ENCODE measurements at regions not wholly inside any gene's neighbourhood (a gene's known extent, or its start where the extent isn't known, plus 50 kb on each side); places are given as distances from the start of the nearest gene placed in this dataset.

DNA sequence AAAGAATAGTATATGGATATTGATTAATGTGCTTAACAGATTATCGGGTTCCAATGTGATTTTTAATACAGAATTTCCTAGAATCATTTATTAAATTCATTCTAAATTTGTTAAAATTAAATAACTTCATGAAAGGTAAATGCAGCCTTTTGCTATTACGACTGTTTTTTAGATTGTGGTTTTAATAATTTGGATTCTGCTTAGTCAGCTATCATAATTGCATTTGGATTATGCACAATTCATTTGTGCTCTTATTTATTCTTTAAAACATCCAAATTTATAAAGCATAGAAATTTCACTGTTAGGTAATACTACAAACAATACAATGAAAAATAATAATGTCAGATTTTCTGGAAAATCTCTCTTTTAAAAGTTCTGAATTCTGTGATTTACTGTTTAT, 1598.5 kb downstream of the EFNA5 start:
- TF ChIP-seq POLR2A (IDR thresholded peaks at IDR 0.05) (no peak), POLR2AphosphoS5 (IDR thresholded peaks at IDR 0.05) (no peak)
- TF ChIP-seq, protein P1, sequence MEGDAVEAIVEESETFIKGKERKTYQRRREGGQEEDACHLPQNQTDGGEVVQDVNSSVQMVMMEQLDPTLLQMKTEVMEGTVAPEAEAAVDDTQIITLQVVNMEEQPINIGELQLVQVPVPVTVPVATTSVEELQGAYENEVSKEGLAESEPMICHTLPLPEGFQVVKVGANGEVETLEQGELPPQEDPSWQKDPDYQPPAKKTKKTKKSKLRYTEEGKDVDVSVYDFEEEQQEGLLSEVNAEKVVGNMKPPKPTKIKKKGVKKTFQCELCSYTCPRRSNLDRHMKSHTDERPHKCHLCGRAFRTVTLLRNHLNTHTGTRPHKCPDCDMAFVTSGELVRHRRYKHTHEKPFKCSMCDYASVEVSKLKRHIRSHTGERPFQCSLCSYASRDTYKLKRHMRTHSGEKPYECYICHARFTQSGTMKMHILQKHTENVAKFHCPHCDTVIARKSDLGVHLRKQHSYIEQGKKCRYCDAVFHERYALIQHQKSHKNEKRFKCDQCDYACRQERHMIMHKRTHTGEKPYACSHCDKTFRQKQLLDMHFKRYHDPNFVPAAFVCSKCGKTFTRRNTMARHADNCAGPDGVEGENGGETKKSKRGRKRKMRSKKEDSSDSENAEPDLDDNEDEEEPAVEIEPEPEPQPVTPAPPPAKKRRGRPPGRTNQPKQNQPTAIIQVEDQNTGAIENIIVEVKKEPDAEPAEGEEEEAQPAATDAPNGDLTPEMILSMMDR (IDR thresholded peaks at IDR 0.05): no peak
